Keratinocyte (primary cell): ENCODE measurements at regions not wholly inside any gene's neighbourhood (a gene's known extent, or its start where the extent isn't known, plus 50 kb on each side); places are given as distances from the start of the nearest gene placed in this dataset.
"Not testable (repeated sequence)": the region's sequence is repeated elsewhere in the genome, so short reads cannot be mapped to it uniquely, and the experiment has no call there.

Experiments used
- DNase-seq: peaks from one replicate; pipeline ENCODE4 v3.0.0-alpha.2; 2011; ENCODE audit warnings: low read depth, missing footprints, low spot score
- FAIRE-seq: peaks from 2 replicates; lab custom pipeline; 2011; peaks lifted over from hg19 to GRCh38; lab: Jason Lieb, UNC
- H2AFZ ChIP-seq: 2 replicates; pipeline ENCODE4 v1.6.0; 2012; ENCODE audit warnings: low read length, control low read depth, inconsistent platforms; ENCODE audit not compliant: control insufficient read depth
- H3K27ac ChIP-seq: 2 replicates; pipeline ENCODE4 v1.5.1; 2011; ENCODE audit warnings: low read length; ENCODE audit not compliant: control insufficient read depth, insufficient read depth
- H3K27me3 ChIP-seq: 3 replicates; pipeline ENCODE4 v1.6.0; 2011; ENCODE audit warnings: low read length; ENCODE audit not compliant: control insufficient read depth, insufficient read depth; ENCODE audit errors: extremely low read depth
- H3K36me3 ChIP-seq, 2 experiments: 2 replicates in 1 of 2; 3 replicates in 1 of 2; pipeline ENCODE4 v1.5.1; 2011; ENCODE audit warnings: low read length in 2 of 2, mild to moderate bottlenecking in 1 of 2; ENCODE audit not compliant: control insufficient read depth in 2 of 2, insufficient read depth in 2 of 2; ENCODE audit errors: extremely low read depth in 1 of 2
- H3K4me1 ChIP-seq: 3 replicates; pipeline ENCODE4 v1.5.1; 2011; ENCODE audit warnings: low read length; ENCODE audit not compliant: control insufficient read depth, insufficient read depth; ENCODE audit errors: extremely low read depth
- H3K4me2 ChIP-seq: 3 replicates; pipeline ENCODE4 v1.6.0; 2011; ENCODE audit warnings: low read depth, low read length; ENCODE audit not compliant: control insufficient read depth, insufficient read depth; ENCODE audit errors: extremely low read depth
- H3K4me3 ChIP-seq, 3 experiments: fragments of 200-600 bp in 1 of 3; sonication (generic) in 1 of 3; 2 replicates in 2 of 3; 3 replicates in 1 of 3; pipeline ENCODE4 v1.5.1; 2011 to 2016; ENCODE audit warnings: low read length in 3 of 3, mild to moderate bottlenecking in 3 of 3, control low read depth in 2 of 3, inconsistent platforms in 1 of 3, low read depth in 1 of 3, mixed read lengths in 1 of 3, mixed run types in 1 of 3, moderate library complexity in 1 of 3; ENCODE audit not compliant: control insufficient read depth in 2 of 3, insufficient read depth in 2 of 3; ENCODE audit errors: extremely low read depth in 1 of 3
- H3K79me2 ChIP-seq: 2 replicates; pipeline ENCODE4 v1.6.0; 2012; ENCODE audit warnings: low read length; ENCODE audit not compliant: control insufficient read depth, insufficient read depth
- H3K9ac ChIP-seq: 3 replicates; pipeline ENCODE4 v1.6.0; 2011; ENCODE audit warnings: low read length; ENCODE audit not compliant: control insufficient read depth, insufficient read depth; ENCODE audit errors: extremely low read depth
- H3K9me1 ChIP-seq: 3 replicates; pipeline ENCODE4 v1.6.0; 2011; ENCODE audit warnings: low read length; ENCODE audit not compliant: control insufficient read depth, insufficient read depth; ENCODE audit errors: extremely low read depth
- H3K9me3 ChIP-seq: 2 replicates; pipeline ENCODE4 v1.5.1; 2012; ENCODE audit warnings: low read depth, low read length; ENCODE audit not compliant: control insufficient read depth
- H4K20me1 ChIP-seq: 3 replicates; pipeline ENCODE4 v1.6.0; 2011; ENCODE audit warnings: low read length; ENCODE audit not compliant: control insufficient read depth, insufficient read depth; ENCODE audit errors: extremely low read depth
- EZH2 ChIP-seq: IDR thresholded peaks from one replicate; pipeline ENCODE4 v1.6.1; 2012; ENCODE audit warnings: inconsistent platforms, mild to moderate bottlenecking, low read length, moderate library complexity
- dilution Hi-C: fragments of 300-500 bp; cut with MboI; formaldehyde crosslinking; loops from one replicate; pipeline ENCODE4 v1.7.0; 2020; ENCODE audit warnings: low sequenced_read_pairs; ENCODE audit not compliant: extremely low pct_ligation_motif_present
- TF ChIP-seq, protein P1 (sequence below), 3 experiments: IDR thresholded peaks in 1 of 3; conservative IDR thresholded peaks in 1 of 3; optimal IDR thresholded peaks in 1 of 3; 2 replicates in 2 of 3; 3 replicates in 1 of 3; pipeline versions ENCODE3 to v1.5.1; 2011; ENCODE audit warnings: low read length in 3 of 3, mild to moderate bottlenecking in 3 of 3, moderate library complexity in 2 of 3, control low read depth in 1 of 3, inconsistent platforms in 1 of 3; ENCODE audit not compliant: insufficient read depth in 2 of 3; ENCODE audit errors: extremely low read depth in 1 of 3

DNA sequence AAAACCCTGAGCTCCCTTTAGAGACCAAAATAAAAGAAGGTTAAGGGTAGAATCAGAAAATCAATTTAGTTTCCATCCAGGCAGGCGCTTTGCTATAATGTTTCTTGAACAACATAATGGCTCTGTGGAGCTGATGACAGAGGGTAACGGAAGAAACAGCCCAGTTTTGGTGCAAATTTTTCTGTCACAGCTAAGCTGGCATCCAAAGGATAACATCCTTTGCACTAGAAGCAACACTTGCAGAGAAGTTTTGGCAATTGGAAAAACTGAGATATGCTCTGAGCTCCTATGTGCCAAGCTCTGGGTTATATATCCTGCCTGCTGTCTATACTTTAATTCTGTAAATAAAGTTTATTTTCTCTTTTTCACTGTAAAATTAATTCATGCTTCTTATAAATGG lies 495.3 kb upstream of the API5 start:
- Histone ChIP-seq H3K9me3 (no peaks in the 10 kb centered on the region), H3K4me3 (no peak overlapping the region), H3K27ac (no peak overlapping the region), H4K20me1 (no peaks in the 10 kb centered on the region), H3K36me3 (no peaks in the 10 kb centered on the region), H3K79me2 (no peaks in the 10 kb centered on the region), H3K9ac (no peak overlapping the region), H2AFZ (no peak overlapping the region), H3K9me1 (no peaks in the 10 kb centered on the region), H3K4me2 (no peak overlapping the region), H3K4me1 (no peaks in the 10 kb centered on the region), H3K27me3 (no peaks in the 10 kb centered on the region)
- TF ChIP-seq, protein P1, sequence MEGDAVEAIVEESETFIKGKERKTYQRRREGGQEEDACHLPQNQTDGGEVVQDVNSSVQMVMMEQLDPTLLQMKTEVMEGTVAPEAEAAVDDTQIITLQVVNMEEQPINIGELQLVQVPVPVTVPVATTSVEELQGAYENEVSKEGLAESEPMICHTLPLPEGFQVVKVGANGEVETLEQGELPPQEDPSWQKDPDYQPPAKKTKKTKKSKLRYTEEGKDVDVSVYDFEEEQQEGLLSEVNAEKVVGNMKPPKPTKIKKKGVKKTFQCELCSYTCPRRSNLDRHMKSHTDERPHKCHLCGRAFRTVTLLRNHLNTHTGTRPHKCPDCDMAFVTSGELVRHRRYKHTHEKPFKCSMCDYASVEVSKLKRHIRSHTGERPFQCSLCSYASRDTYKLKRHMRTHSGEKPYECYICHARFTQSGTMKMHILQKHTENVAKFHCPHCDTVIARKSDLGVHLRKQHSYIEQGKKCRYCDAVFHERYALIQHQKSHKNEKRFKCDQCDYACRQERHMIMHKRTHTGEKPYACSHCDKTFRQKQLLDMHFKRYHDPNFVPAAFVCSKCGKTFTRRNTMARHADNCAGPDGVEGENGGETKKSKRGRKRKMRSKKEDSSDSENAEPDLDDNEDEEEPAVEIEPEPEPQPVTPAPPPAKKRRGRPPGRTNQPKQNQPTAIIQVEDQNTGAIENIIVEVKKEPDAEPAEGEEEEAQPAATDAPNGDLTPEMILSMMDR (optimal IDR thresholded peaks at IDR 0.05 in 1 of 3, IDR thresholded peaks at IDR 0.05 in 1 of 3, conservative IDR thresholded peaks at IDR 0.05 in 1 of 3; ENCODE audit: extremely low read depth in 1 of 3, insufficient read depth in 2 of 3, low read length in 3 of 3), result no peak
- no peak for TF ChIP-seq EZH2
- dilution Hi-C loops, result no loop called here
- FAIRE-seq, result no peak
- no peak for DNase-seq

DNA sequence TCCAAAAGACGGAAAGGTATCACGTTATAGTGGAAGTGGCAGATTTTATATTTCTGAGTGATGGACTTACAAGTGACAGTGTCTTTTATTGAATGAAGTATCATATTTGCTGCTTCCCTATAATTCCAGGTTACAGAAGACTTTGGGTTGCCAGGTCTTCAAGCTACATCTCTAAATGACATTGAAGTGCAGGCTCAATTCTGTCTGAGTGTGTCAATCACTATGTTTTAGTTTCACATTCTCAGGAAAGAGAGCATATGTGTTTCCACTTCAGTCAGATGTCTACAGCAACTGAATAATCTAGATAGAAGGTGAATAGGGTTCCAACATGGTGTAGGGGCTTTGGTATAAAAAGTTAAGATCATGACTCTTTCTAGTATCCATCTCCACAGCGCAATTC lies 492.7 kb upstream of the API5 start:
- Histone ChIP-seq H3K4me2 (no peak overlapping the region), H3K9me1 (no peaks in the 10 kb centered on the region), H3K27me3 (no peaks in the 10 kb centered on the region), H3K4me1 (no peaks in the 10 kb centered on the region), H3K9me3 (no peaks in the 10 kb centered on the region), H4K20me1 (no peaks in the 10 kb centered on the region), H3K4me3 (no peak overlapping the region), H3K9ac (no peak overlapping the region), H3K79me2 (no peaks in the 10 kb centered on the region), H3K36me3 (no peaks in the 10 kb centered on the region), H2AFZ (no peak overlapping the region), H3K27ac (no peak overlapping the region)
- DNase-seq, result no peak
- dilution Hi-C loops, result no loop called here
- FAIRE-seq, result no peak
- TF ChIP-seq EZH2, result no peak
- TF ChIP-seq, protein P1 (optimal IDR thresholded peaks at IDR 0.05 in 1 of 3, IDR thresholded peaks at IDR 0.05 in 1 of 3, conservative IDR thresholded peaks at IDR 0.05 in 1 of 3; ENCODE audit: extremely low read depth in 1 of 3, insufficient read depth in 2 of 3, low read length in 3 of 3), result no peak

DNA sequence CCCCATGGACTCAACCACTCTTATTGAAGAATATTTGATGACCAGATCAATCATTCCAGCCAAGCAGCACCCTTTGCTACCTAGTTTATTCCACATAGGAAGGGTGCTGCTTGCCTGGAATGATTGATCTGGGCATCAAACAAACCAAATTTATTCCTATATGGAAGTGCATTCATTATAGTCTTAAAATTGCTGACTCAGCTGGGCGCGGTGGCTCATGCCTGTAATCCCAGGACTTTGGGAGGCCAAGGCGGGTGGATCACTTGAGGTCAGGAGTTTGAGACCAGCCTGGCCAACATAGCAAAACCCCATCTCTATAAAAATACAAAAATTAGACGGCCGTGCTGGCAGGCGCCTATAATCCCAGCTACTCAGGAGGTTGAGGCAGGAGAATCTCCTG lies 489.6 kb upstream of the API5 start:
- H3K27me3 ChIP-seq, H3K36me3 ChIP-seq, H3K9me3 ChIP-seq, H3K9me1 ChIP-seq, H3K9ac ChIP-seq, DNase-seq, H4K20me1 ChIP-seq, H3K4me1 ChIP-seq, H3K4me2 ChIP-seq, dilution Hi-C loops, H2AFZ ChIP-seq, FAIRE-seq, H3K27ac ChIP-seq, H3K4me3 ChIP-seq, H3K79me2 ChIP-seq: not testable (repeated sequence)
